Right ventricle myocardium inferior (tissue), 1 donor: ENCODE measurements at regions not wholly inside any gene's neighbourhood (a gene's known extent, or its start where the extent isn't known, plus 50 kb on each side); places are given as distances from the start of the nearest gene placed in this dataset.

ENCODE experiments used
- ATAC-seq: fragments of 200-7000 bp; cut with Tn5 transposase; one replicate; pipeline ENCODE4 v1.9.1; 2020; ENCODE audit warnings: mild to moderate bottlenecking, moderate library complexity
- DNase-seq: peaks from one replicate; pipeline ENCODE4 v3.0.0; 2021; ENCODE audit errors: missing footprints
- intact Hi-C: fragments of 100-400 bp; cut with DNase I; formaldehyde crosslinking; loops from one replicate; pipeline ENCODE4 v1.11.0; 2022
- donor health status: DM: no; HTN: yes; CAD: no; lungs with severe emphysema.

GRCh38 chr13:78832461-78832860 lies 173.5 kb upstream of the OBI1 start:
- no peak for ATAC-seq
- no peak for DNase-seq

GRCh38 chr13:78830508-78830907 lies 171.6 kb upstream of the OBI1 start:
- ATAC-seq (no peak), DNase-seq (no peak)
- intact Hi-C loops: no loop called here

More at GRCh38 chr13:78832461-78832860, 173.5 kb upstream of the OBI1 start:
- intact Hi-C loops: no loop called here

GRCh38 chr13:78829821-78830220 lies 170.9 kb upstream of the OBI1 start:
- ATAC-seq: no peak
- DNase-seq: no peak
- intact Hi-C loops: no loop called here

GRCh38 chr13:78827471-78827870 lies 168.5 kb upstream of the OBI1 start:
- ATAC-seq (no peak), DNase-seq (no peak)
- intact Hi-C loops: no loop called here

GRCh38 chr13:78826936-78827335 lies 168.0 kb upstream of the OBI1 start:
- ATAC-seq: no peak
- DNase-seq: no peak
- intact Hi-C loops: no loop called here

GRCh38 chr13:78826312-78826711 lies 167.4 kb upstream of the OBI1 start:
- DNase-seq (no peak), ATAC-seq (no peak)
- intact Hi-C loops: no loop called here

- ATAC-seq (no peak), DNase-seq (no peak)
- intact Hi-C loops: no loop called here
These were observed 161.6 kb upstream of the OBI1 start for GRCh38 chr13:78820541-78820940.

- intact Hi-C loops: no loop called here
- ATAC-seq: no peak
- no peak for DNase-seq
These were observed 157.6 kb upstream of the OBI1 start for GRCh38 chr13:78816592-78816991.

DNA sequence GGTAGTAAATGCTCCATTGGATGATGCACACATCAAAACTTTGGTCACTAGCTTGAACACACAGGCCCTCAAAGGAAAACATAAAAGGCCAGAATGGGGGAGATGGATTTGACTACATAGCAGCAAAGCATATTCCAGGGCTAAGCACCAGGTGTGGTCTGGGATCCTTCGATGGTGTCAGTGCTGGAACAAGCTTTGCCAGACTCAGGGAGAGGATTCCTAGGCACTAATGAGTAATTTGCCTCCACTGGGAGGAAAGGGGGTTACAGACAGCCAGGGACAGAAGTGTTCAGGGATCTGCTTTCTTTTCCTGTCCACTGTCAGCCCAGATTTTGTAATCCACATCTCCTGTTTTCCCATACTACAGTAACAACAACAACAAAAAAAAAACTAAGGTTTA lies 157.2 kb upstream of the OBI1 start:
- ATAC-seq: no peak
- intact Hi-C loops: no loop called here
- DNase-seq: no peak

GRCh38 chr13:78806457-78806856 lies 147.5 kb upstream of the OBI1 start:
- intact Hi-C loops: no loop called here
- DNase-seq (no peak), ATAC-seq (no peak)

DNA sequence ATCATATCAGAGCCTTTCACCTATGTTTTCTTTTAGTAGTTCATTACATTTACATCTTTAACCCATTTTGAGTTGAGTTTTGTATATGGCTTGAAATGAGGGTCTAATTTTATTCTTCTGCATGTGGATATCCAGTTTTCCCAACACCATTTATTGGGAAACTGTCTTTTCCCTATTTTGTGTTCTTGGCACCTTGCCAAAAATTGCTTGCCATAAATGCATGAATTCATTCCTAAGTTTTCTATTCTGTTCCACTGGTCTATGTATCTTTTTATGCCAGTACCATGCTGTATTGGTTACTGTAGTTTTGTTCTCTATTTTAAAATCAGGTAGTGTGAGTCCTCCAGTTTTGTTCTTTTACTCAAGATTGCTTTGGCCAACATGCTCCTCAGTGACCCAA lies 144.0 kb upstream of the OBI1 start:
- DNase-seq (no peak), ATAC-seq (no peak)
- intact Hi-C loops: no loop called here

DNA sequence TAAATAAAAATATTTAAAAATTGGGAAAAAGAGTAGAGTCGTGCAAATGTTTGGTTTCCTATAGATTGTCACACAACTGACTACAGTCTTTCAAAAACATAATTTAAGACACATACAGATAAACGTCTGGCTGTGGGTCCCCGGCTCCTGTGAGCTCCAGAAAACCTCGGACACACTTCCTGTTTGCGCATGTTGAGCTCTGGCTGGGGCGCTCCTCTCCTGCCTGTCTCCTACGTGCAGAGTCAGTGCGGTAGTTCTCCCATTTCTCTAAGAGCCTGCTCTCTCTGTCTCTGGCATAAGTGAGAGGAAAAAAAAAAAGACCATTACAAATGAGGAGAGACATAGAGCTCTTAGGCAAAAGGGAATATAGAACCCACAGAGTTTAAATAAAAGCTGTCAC lies 128.2 kb upstream of the OBI1 start:
- intact Hi-C loops: no loop called here
- ATAC-seq (no peak), DNase-seq (peak; percentile 50)

DNA sequence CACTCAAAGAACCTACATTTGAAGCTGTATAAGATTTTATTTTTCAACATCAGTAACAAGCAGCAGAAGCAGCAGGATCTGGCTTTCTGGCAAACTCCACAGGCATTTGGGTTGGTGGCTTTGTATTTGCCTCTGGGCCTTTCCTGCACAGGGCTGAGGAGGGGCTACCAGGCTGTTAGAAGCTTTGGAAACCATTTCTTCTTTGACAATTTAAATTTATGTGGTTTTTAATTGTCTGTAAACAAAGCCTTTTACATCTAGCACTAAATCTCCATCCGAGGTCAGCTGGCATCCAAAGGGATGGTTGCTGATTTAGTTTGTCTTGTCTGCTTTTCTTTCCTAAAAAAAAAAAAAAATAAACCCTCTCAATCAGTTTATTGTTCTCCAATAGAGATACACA lies 127.5 kb upstream of the OBI1 start:
- intact Hi-C loops: no loop called here
- no peak for DNase-seq
- no peak for ATAC-seq

- DNase-seq (no peak), ATAC-seq (no peak)
- intact Hi-C loops: no loop called here
These were observed 126.8 kb upstream of the OBI1 start for GRCh38 chr13:78785764-78786163.

- intact Hi-C loops: no loop called here
- ATAC-seq (no peak), DNase-seq (no peak)
These were observed 125.2 kb upstream of the OBI1 start for GRCh38 chr13:78784014-78784750.

GRCh38 chr13:78780708-78781107 lies 121.8 kb upstream of the OBI1 start:
- ATAC-seq (no peak), DNase-seq (no peak)
- intact Hi-C loops: no loop called here

GRCh38 chr13:78779608-78780007 lies 120.7 kb upstream of the OBI1 start:
- no peak for DNase-seq
- intact Hi-C loops: no loop called here
- ATAC-seq: no peak

GRCh38 chr13:78777976-78778375 lies 119.0 kb upstream of the OBI1 start:
- DNase-seq (no peak), ATAC-seq (no peak)
- intact Hi-C loops: no loop called here

- intact Hi-C loops: no loop called here
- no peak for DNase-seq
These were observed 118.4 kb upstream of the OBI1 start for GRCh38 chr13:78777396-78777795.

DNA sequence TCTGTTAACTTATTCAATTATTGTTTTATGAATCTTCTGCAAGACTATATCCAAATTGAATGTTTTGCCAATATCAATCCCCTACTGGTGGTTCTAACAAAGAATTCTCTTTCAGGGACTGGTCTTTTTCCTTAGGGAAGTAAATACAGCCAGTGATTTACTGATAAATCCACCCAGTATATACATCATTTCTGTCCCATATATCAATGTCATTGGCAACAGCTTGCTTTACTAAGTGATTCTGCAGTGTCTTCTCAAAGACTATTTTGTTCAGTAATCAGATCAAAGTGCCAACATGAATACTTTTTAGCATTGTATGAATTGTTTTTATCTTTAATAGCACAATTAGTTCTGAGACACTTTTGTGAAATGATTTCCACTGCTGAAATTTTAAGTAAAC lies 114.0 kb upstream of the OBI1 start:
- intact Hi-C loops: no loop called here
- DNase-seq: no peak
- no peak for ATAC-seq

More at GRCh38 chr13:78777396-78777795, 118.4 kb upstream of the OBI1 start:
- no peak for ATAC-seq

DNA sequence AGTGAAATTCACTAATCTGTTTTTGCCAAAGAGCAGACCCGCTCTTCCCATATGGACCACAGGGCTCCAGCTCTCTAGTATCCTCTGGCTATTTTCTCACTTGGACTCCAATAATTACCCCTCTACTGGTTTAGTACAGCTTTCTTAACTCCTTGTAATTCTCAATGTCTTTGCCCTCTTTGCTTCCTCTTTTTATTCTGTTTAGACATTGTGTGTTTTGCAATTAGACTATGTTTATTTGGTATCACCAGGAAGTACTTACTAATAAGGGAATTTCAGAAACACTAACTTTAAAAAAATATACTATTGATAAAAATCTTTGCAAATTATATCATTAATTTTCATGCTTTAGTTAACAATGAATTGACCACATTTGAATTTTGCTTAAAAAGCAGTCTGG lies 111.6 kb upstream of the OBI1 start:
- ATAC-seq (no peak), DNase-seq (no peak)
- intact Hi-C loops: no loop called here
